ENCODE measurements at regions not wholly inside any gene's neighbourhood (a gene's known extent, or its start where the extent isn't known, plus 50 kb on each side); places are given as distances from the start of the nearest gene placed in this dataset.

DNA sequence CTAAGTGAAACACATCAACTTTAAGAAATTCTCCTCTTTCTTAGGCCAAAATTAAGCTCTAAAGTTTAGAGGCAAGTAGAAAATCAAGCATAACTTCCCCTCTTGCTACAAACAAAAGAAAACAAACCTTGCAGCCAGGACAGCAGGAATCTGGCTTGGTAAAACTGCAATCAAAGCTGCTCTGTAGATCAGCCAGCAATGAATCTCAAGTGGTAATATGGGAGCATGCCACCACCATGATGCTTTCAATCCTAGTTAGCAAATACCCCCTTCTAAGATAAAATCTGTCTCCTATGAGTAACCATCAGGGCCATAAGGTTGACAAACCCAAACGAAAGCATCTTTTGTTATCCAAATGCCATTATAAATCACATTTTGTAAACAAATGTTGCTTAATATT lies 208.3 kb upstream of the PLSCR5 start:
- no TSS peak for BruUV-seq (replicated peaks)
- H2AK5ac ChIP-seq (ENCODE audit: low read depth, low read length): no peak overlapping the region
- no peaks in the 10 kb centered on the region for H3K36me3 ChIP-seq (ENCODE audit: control insufficient read depth, insufficient read depth, low read length)
- no peak overlapping the region for H2BK120ac ChIP-seq (ENCODE audit: low read depth, low read length)
- no peak overlapping the region for H3K27ac ChIP-seq (ENCODE audit: insufficient read depth, low read length)
- no peaks in the 10 kb centered on the region for H3K27me3 ChIP-seq (ENCODE audit: control insufficient read depth, insufficient read depth, low read length)
- no peaks in the 10 kb centered on the region for H3K9me3 ChIP-seq (ENCODE audit: control insufficient read depth, insufficient read depth, low read length)
- no peak overlapping the region for H4K5ac ChIP-seq (ENCODE audit: low read depth, low read length)
- intact Hi-C loops (cut with micrococcal nuclease): loop anchor here (10.0 kb wide), 1 partner anchor 371 kb away; no protein-coding TSS in a partner anchor
- CTCF ChIA-PET: no interaction called here
- H2BK5ac ChIP-seq (ENCODE audit: low read depth, low read length, poor library complexity, severe bottlenecking): no peak overlapping the region
- H3K18ac ChIP-seq (ENCODE audit: low read depth, low read length): no peak overlapping the region
- H4K20me1 ChIP-seq (ENCODE audit: insufficient read depth, low read length): no peaks in the 10 kb centered on the region
- POLR2A ChIA-PET (ENCODE audit: unreplicated experiment): no interaction called here
- no peak overlapping the region for H3K56ac ChIP-seq (ENCODE audit: extremely low read depth, insufficient read depth, low read length)
- no peaks in the 10 kb centered on the region for H3K9me1 ChIP-seq (ENCODE audit: insufficient read depth, low read length)
- H3K4me1 ChIP-seq (ENCODE audit: control insufficient read depth, insufficient read depth, low read length): no peaks in the 10 kb centered on the region
- dilution Hi-C loops (cut with HindIII; ENCODE audit: low sequenced_read_pairs, unreplicated experiment): no loop called here
- DNase-seq (no peak), ATAC-seq (ENCODE audit: low read depth) (no peak)
- no peak overlapping the region for H2AFZ ChIP-seq (replicated peaks; ENCODE audit: low read length, poor library complexity)
- H3K4me3 ChIP-seq (ENCODE audit: insufficient read depth, low read depth, low read length): no peak overlapping the region
- in situ Hi-C loops (cut with MboI; ENCODE audit: low sequenced_read_pairs): no loop called here
- H4K8ac ChIP-seq (ENCODE audit: low read depth in 2 of 2, low read length in 2 of 2): no peak overlapping the region
- no peak overlapping the region for H2BK15ac ChIP-seq (ENCODE audit: low read depth, low read length)
- no peak overlapping the region for H3K23ac ChIP-seq (ENCODE audit: low read depth, low read length)
- WGBS, 2 experiments (ENCODE audit: extremely low coverage in 2 of 2, insufficient read length in 1 of 2): no CpG with 5 or more reads among the region's 1 CpG
- no peak overlapping the region for H2BK20ac ChIP-seq (ENCODE audit: low read depth, low read length)
- H2AK9ac ChIP-seq (replicated peaks; ENCODE audit: low read depth, low read length, poor library complexity): no peak overlapping the region
- H4K91ac ChIP-seq (ENCODE audit: insufficient read depth, low read depth, low read length): no peak overlapping the region
- no peak overlapping the region for H3K14ac ChIP-seq (replicated peaks; ENCODE audit: low read depth, low read length)
- H3K4me2 ChIP-seq (ENCODE audit: low read depth, low read length): no peak overlapping the region
- no peak overlapping the region for H3K4ac ChIP-seq (ENCODE audit: low read depth, low read length)
- no peak overlapping the region for H3K9ac ChIP-seq (ENCODE audit: low read depth, low read length)
- TF ChIP-seq CEBPB (IDR thresholded peaks at IDR 0.05; ENCODE audit: low read depth, low read length) (no peak), RCOR1 (IDR thresholded peaks at IDR 0.05; ENCODE audit: insufficient replicate concordance, low read length) (no peak), CHD1 (IDR thresholded peaks at IDR 0.05; ENCODE audit: low read depth, low read length) (no peak), NFE2L2 (IDR thresholded peaks at IDR 0.05; ENCODE audit: low read depth, low read length) (no peak), RAD21 (IDR thresholded peaks at IDR 0.05; ENCODE audit: low read length) (no peak), SMC3 (IDR thresholded peaks at IDR 0.05; ENCODE audit: low read depth, low read length) (no peak), MAZ (IDR thresholded peaks at IDR 0.05; ENCODE audit: borderline replicate concordance, low read depth, low read length) (no peak), RFX5 (IDR thresholded peaks at IDR 0.05; ENCODE audit: low read depth, low read length) (no peak), FOS (IDR thresholded peaks at IDR 0.05; ENCODE audit: low read depth, low read length) (no peak)
- TF ChIP-seq, protein P1, sequence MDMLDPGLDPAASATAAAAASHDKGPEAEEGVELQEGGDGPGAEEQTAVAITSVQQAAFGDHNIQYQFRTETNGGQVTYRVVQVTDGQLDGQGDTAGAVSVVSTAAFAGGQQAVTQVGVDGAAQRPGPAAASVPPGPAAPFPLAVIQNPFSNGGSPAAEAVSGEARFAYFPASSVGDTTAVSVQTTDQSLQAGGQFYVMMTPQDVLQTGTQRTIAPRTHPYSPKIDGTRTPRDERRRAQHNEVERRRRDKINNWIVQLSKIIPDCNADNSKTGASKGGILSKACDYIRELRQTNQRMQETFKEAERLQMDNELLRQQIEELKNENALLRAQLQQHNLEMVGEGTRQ (IDR thresholded peaks at IDR 0.05; ENCODE audit: low read depth, low read length): no peak
- H3K79me1 ChIP-seq (ENCODE audit: low read depth in 1 of 2, low read length in 2 of 2): no peaks in the 10 kb centered on the region
